ENCODE measurements at regions not wholly inside any gene's neighbourhood (a gene's known extent, or its start where the extent isn't known, plus 50 kb on each side); places are given as distances from the start of the nearest gene placed in this dataset.
"Not testable (repeated sequence)": the region's sequence is repeated elsewhere in the genome, so short reads cannot be mapped to it uniquely, and the experiment has no call there.

GRCh38 chr4:49137961-49138360, 151.9 kb downstream of the CWH43 start:
- TF ChIP-seq, protein P1, sequence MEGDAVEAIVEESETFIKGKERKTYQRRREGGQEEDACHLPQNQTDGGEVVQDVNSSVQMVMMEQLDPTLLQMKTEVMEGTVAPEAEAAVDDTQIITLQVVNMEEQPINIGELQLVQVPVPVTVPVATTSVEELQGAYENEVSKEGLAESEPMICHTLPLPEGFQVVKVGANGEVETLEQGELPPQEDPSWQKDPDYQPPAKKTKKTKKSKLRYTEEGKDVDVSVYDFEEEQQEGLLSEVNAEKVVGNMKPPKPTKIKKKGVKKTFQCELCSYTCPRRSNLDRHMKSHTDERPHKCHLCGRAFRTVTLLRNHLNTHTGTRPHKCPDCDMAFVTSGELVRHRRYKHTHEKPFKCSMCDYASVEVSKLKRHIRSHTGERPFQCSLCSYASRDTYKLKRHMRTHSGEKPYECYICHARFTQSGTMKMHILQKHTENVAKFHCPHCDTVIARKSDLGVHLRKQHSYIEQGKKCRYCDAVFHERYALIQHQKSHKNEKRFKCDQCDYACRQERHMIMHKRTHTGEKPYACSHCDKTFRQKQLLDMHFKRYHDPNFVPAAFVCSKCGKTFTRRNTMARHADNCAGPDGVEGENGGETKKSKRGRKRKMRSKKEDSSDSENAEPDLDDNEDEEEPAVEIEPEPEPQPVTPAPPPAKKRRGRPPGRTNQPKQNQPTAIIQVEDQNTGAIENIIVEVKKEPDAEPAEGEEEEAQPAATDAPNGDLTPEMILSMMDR (IDR thresholded peaks at IDR 0.05; ENCODE audit: insufficient read depth, low read depth, low read length): not testable (repeated sequence)
- not testable (repeated sequence) for TF ChIP-seq EZH2 (IDR thresholded peaks at IDR 0.05; ENCODE audit: insufficient read depth, low read length)
